Transverse colon (tissue), 3 donors: ENCODE measurements at regions not wholly inside any gene's neighbourhood (a gene's known extent, or its start where the extent isn't known, plus 50 kb on each side); places are given as distances from the start of the nearest gene placed in this dataset.

Experiments
- CTCF ChIP-seq, 5 experiments: fragments of 200-600 bp in 3 of 5; fragments of 450-650 bp in 2 of 5; sonication (generic) in 3 of 5; IDR thresholded peaks; 1 replicate in 2 of 5; 2 replicates in 3 of 5; pipeline ENCODE4 v1.5.1; 2016 to 2017; ENCODE audit warnings: antibody characterized with exemption in 5 of 5, inconsistent platforms in 3 of 5, mild to moderate bottlenecking in 2 of 5, moderate library complexity in 1 of 5
- POLR2A ChIP-seq: fragments of 450-650 bp; IDR thresholded peaks from one replicate; pipeline ENCODE4 v1.6.1; 2016; ENCODE audit warnings: antibody characterized with exemption, mild to moderate bottlenecking, moderate library complexity

GRCh38 chr6:41446907-41447545 is 99.2 kb upstream of the FOXP4 start:
- TF ChIP-seq POLR2A, result no peak
- TF ChIP-seq CTCF (IDR thresholded peaks at IDR 0.05), result no peak
